Panc1 (cell line): ENCODE measurements at regions not wholly inside any gene's neighbourhood (a gene's known extent, or its start where the extent isn't known, plus 50 kb on each side); places are given as distances from the start of the nearest gene placed in this dataset.

Experiments used
- ATAC-seq: fragments of 200-7000 bp; cut with Tn5 transposase; 2 replicates; pipeline ENCODE4 v1.9.1; 2020; ENCODE audit warnings: mild to moderate bottlenecking, moderate library complexity
- BruUV-seq: library from RNA; stranded (reverse); fragments of 400-500 nt; replicated peaks from 2 replicates; lab custom pipeline; 2021; lab: Mats Ljungman, UMichigan
- CTCF ChIA-PET: fragments of 300-600 bp; sonication (Branson Sonifier 250); formaldehyde crosslinking; loops from one replicate; lab custom pipeline; 2022; ENCODE audit warnings: antibody characterized with exemption; lab: Charles Lee
- POLR2A ChIA-PET: fragments of 300-600 bp; sonication (Branson Sonifier 250); formaldehyde crosslinking; loops from one replicate; lab custom pipeline; 2022; ENCODE audit warnings: antibody characterized with exemption; lab: Charles Lee
- DNase-seq: peaks from one replicate; pipeline ENCODE4 v3.0.0-alpha.2; 2010; ENCODE audit warnings: low read depth, low spot score
- H3K27ac ChIP-seq: 2 replicates; pipeline ENCODE4 v1.5.1; 2011; ENCODE audit warnings: mild to moderate bottlenecking, low read length, inconsistent platforms
- H3K27me3 ChIP-seq: fragments of 200-500 bp; sonication (Bioruptor generic); 2 replicates; pipeline ENCODE4 v1.6.0; 2014; ENCODE audit warnings: low read length, inconsistent platforms; ENCODE audit not compliant: control insufficient read depth, insufficient read depth
- H3K36me3 ChIP-seq: fragments of 200-500 bp; sonication (Bioruptor generic); 2 replicates; pipeline ENCODE4 v1.5.1; 2014; ENCODE audit warnings: inconsistent platforms, mild to moderate bottlenecking, low read length, moderate library complexity; ENCODE audit not compliant: control insufficient read depth, insufficient read depth
- H3K4me1 ChIP-seq: 2 replicates; pipeline ENCODE4 v1.5.1; 2011; ENCODE audit warnings: inconsistent platforms, mild to moderate bottlenecking, low read length, moderate library complexity; ENCODE audit not compliant: control insufficient read depth, insufficient read depth
- H3K4me3 ChIP-seq, 2 experiments: 2 replicates each; pipeline ENCODE4 v1.5.1; 2011 to 2012; ENCODE audit warnings: low read depth in 2 of 2, low read length in 2 of 2, mild to moderate bottlenecking in 2 of 2, inconsistent platforms in 1 of 2, moderate library complexity in 1 of 2
- H3K9me3 ChIP-seq: fragments of 200-500 bp; sonication (Bioruptor generic); 2 replicates; pipeline ENCODE4 v1.5.1; 2014; ENCODE audit warnings: low read depth, mild to moderate bottlenecking, inconsistent platforms, low read length, moderate library complexity; ENCODE audit not compliant: control insufficient read depth, insufficient read depth
- CTCF ChIP-seq: fragments of 450-650 bp; IDR thresholded peaks from 2 replicates; pipeline ENCODE4 v1.5.1; 2017; ENCODE audit warnings: mild to moderate bottlenecking
- POLR2AphosphoS5 ChIP-seq: IDR thresholded peaks from 2 replicates; pipeline ENCODE4 v1.6.1; 2012; ENCODE audit warnings: mild to moderate bottlenecking, low read depth, low read length, moderate library complexity
- REST ChIP-seq, 2 experiments: IDR thresholded peaks; 2 replicates each; pipeline ENCODE4 v1.6.1; 2011 to 2012; ENCODE audit warnings: low read depth in 2 of 2, control low read depth in 1 of 2, low read length in 1 of 2, mild to moderate bottlenecking in 1 of 2, moderate library complexity in 1 of 2; ENCODE audit not compliant: insufficient read depth in 1 of 2
- SIN3A ChIP-seq: IDR thresholded peaks from 2 replicates; pipeline ENCODE4 v1.6.1; 2012; ENCODE audit warnings: low read depth, mild to moderate bottlenecking, low read length, moderate library complexity, borderline replicate concordance; ENCODE audit not compliant: insufficient read depth
- TCF7L2 ChIP-seq: IDR thresholded peaks from 2 replicates; pipeline ENCODE4 v1.6.1; 2011; ENCODE audit warnings: mild to moderate bottlenecking, low read depth, low read length, inconsistent platforms
- in situ Hi-C: cut with HindIII; loops from 2 replicates; pipeline ENCODE4 v1.10.0; 2016; ENCODE audit warnings: low sequenced_read_pairs, low pct_unique_long_range_greater_than_20kb
- intact Hi-C: fragments of 100-400 bp; cut with micrococcal nuclease; formaldehyde crosslinking; loops from one replicate; pipeline ENCODE4 v1.10.0; 2022; ENCODE audit not compliant: unreplicated experiment

- Histone ChIP-seq H3K27me3 (no peaks in the 10 kb centered on the region), H3K9me3 (no peaks in the 10 kb centered on the region), H3K4me3 (no peak overlapping the region), H3K36me3 (no peaks in the 10 kb centered on the region), H3K4me1 (no peaks in the 10 kb centered on the region), H3K27ac (no peak overlapping the region)
- ChIA-PET POLR2A (no interaction called here), CTCF (no interaction called here)
- no peak for TF ChIP-seq TCF7L2
- TF ChIP-seq CTCF: no peak
- no peak for TF ChIP-seq POLR2AphosphoS5
- TF ChIP-seq REST (IDR thresholded peaks at IDR 0.05; ENCODE audit: insufficient read depth in 1 of 2, low read depth in 2 of 2, low read length in 1 of 2): no peak
- no peak for TF ChIP-seq SIN3A
- DNase-seq: no peak
- in situ Hi-C loops: no loop called here
- ATAC-seq: no peak
- intact Hi-C loops: no loop called here
- BruUV-seq: no TSS peak
Measured at GRCh38 chr2:239725551-239725890, 299.6 kb downstream of the NDUFA10 start.

- ChIA-PET POLR2A (no interaction called here), CTCF (no interaction called here)
- H3K4me1 ChIP-seq: no peaks in the 10 kb centered on the region
- H3K4me3 ChIP-seq: no peak overlapping the region
- no TSS peak for BruUV-seq
- TF ChIP-seq REST (IDR thresholded peaks at IDR 0.05; ENCODE audit: insufficient read depth in 1 of 2, low read depth in 2 of 2, low read length in 1 of 2): no peak
- no peak for TF ChIP-seq POLR2AphosphoS5
- TF ChIP-seq SIN3A: no peak
- TF ChIP-seq CTCF: no peak
- no peak for TF ChIP-seq TCF7L2
- no peaks in the 10 kb centered on the region for H3K36me3 ChIP-seq
- no peaks in the 10 kb centered on the region for H3K27me3 ChIP-seq
- DNase-seq (no peak), ATAC-seq (no peak)
- no peaks in the 10 kb centered on the region for H3K9me3 ChIP-seq
- in situ Hi-C loops (no loop called here), intact Hi-C loops (no loop called here)
- H3K27ac ChIP-seq: no peak overlapping the region
Measured at GRCh38 chr2:239724851-239725550, 300.1 kb downstream of the NDUFA10 start.
